ENCODE measurements at regions not wholly inside any gene's neighbourhood (a gene's known extent, or its start where the extent isn't known, plus 50 kb on each side); places are given as distances from the start of the nearest gene placed in this dataset.
"Not testable (repeated sequence)": the region's sequence is repeated elsewhere in the genome, so short reads cannot be mapped to it uniquely, and the experiment has no call there.

DNA sequence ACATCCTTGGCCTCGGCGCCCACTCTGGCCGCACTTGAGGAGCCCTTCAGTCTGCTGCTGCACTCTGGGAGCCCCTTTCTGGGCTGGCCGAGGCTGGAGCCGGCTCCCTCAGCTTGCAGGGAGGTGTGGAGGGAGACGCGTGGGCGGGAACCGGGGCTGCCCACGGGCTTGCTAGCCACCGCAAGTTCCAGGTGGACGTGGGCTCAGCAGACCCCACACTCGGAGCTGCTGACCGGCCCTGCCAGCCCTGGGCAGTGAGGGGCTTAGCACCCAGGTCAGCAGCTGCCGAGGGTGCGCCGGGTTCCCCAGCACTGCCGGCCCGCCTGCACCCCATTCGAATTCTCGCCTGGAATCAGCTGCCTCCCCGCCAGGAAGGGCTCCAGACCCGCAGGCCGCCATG, 1892.3 kb upstream of the PCDH7 start:
- in situ Hi-C loops (cut with HindIII; ENCODE audit: low pct_unique_long_range_greater_than_20kb, low sequenced_read_pairs) = no loop called here
- DNase-seq (ENCODE audit: low read depth) = no peak

DNA sequence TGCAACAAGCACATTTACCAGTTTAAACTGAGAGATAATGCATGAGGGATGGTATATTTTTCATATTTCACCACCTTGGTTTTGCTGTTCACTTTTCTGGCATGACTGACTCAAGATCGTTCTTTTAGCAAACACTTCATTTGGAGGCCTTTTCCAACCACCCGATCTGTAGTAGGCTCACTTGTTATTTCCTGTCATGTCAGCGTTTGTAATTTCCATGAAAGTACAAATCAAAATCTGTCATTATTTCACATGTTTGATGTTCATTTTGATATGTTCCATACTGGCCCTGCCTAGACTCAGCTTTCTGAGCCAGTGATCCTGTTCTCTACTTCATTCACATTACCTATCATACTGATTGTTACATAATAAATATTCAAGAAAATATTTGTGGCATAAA, 1888.3 kb upstream of the PCDH7 start:
- no peak for DNase-seq (ENCODE audit: low read depth)
- in situ Hi-C loops (cut with HindIII; ENCODE audit: low pct_unique_long_range_greater_than_20kb, low sequenced_read_pairs) = no loop called here

- no peak for DNase-seq (ENCODE audit: low read depth)
- in situ Hi-C loops (cut with HindIII; ENCODE audit: low pct_unique_long_range_greater_than_20kb, low sequenced_read_pairs) = no loop called here
Observed at GRCh38 chr4:28832444-28832843, 1887.7 kb upstream of the PCDH7 start.

DNA sequence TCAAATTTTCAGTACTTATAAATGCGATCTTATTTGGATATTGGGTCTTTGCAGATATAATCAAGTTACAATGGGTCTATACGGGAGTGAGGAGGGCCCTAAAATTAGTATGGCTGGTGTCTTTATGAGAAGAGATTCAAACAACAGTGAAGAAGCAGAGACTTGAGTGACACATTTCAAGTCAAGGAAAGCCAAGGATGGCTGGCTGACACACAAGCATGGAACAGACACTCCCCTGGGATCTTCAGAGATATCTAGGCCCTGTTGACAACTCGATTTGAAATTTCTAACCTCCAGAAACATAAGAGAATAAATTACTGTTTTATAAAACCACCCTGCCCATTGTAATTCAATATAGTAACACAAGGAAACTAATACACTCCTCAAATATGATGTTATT, 1886.0 kb upstream of the PCDH7 start:
- in situ Hi-C loops (cut with HindIII; ENCODE audit: low pct_unique_long_range_greater_than_20kb, low sequenced_read_pairs) = no loop called here
- no peak for DNase-seq (ENCODE audit: low read depth)

DNA sequence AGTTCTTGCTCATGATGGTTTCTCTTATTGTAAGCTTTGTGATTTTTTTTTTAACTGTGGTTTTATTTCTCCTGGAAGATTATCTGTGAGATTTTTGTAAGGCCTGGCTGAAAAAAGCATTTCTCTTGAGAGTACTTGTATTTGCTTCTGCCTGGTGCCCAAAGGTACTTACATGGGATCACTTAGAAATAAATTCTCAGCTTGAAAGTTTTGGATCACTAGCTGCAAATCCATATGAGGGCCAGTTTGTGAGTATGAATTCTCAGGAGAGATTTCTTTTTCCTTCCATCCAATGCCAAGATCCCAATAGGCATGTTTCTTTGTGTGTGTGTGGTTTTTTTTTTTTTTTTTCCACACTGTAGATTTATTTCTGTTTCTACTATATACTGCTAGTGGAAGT, 1884.7 kb upstream of the PCDH7 start:
- no peak for DNase-seq (ENCODE audit: low read depth)
- in situ Hi-C loops (cut with HindIII; ENCODE audit: low pct_unique_long_range_greater_than_20kb, low sequenced_read_pairs) = no loop called here

- in situ Hi-C loops (cut with HindIII; ENCODE audit: low pct_unique_long_range_greater_than_20kb, low sequenced_read_pairs) = no loop called here
- no peak for DNase-seq (ENCODE audit: low read depth)
Observed at GRCh38 chr4:28842271-28842670, 1877.9 kb upstream of the PCDH7 start.

DNA sequence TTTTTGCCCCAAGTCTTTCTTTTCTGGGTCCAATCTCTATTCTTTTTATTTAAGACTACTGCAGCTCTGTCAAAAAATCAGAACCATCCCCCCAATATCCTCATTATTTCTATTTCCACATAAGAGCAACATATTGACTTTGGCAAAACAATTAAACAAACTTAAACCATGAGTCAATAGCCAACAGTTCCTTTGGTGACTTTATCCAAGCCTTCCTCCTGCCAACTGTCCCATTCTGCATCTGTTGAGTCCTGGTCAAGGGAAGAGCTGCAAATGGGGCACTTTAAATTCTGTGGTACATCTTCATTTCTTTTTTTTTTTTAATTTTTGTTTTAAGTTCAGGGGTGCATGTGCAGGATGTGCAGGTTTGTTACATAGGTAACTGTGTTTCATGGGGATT, 1875.0 kb upstream of the PCDH7 start:
- no peak for DNase-seq (ENCODE audit: low read depth)
- in situ Hi-C loops (cut with HindIII; ENCODE audit: low pct_unique_long_range_greater_than_20kb, low sequenced_read_pairs) = no loop called here

- in situ Hi-C loops (cut with HindIII; ENCODE audit: low pct_unique_long_range_greater_than_20kb, low sequenced_read_pairs); DNase-seq (ENCODE audit: low read depth): not testable (repeated sequence)
Observed at GRCh38 chr4:28857028-28857427, 1863.1 kb upstream of the PCDH7 start.

DNA sequence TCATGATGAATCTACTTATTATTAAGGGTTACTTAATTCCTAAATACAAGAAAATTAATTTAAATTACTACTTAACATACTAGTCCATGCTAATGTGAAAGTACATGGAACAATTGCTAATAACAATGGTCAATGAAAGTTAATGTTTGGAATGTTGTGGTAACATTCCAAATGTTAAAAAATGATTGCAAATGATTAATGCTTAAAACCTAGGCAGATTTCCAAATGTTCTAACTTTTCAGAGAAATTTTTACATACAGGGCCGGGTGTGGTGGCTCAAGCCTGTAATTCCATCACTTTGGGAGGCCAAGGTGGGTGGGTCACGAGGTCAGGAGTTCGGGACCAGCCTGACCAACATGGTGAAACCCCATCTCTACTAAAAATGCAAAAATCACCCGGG, 1851.3 kb upstream of the PCDH7 start:
- in situ Hi-C loops (cut with HindIII; ENCODE audit: low pct_unique_long_range_greater_than_20kb, low sequenced_read_pairs) = no loop called here
- DNase-seq (ENCODE audit: low read depth) = no peak

GRCh38 chr4:28879178-28879577, 1841.0 kb upstream of the PCDH7 start:
- in situ Hi-C loops (cut with HindIII; ENCODE audit: low pct_unique_long_range_greater_than_20kb, low sequenced_read_pairs) = no loop called here
- no peak for DNase-seq (ENCODE audit: low read depth)

- DNase-seq (ENCODE audit: low read depth) = no peak
- in situ Hi-C loops (cut with HindIII; ENCODE audit: low pct_unique_long_range_greater_than_20kb, low sequenced_read_pairs) = no loop called here
Observed at GRCh38 chr4:28879900-28880299, 1840.3 kb upstream of the PCDH7 start.

DNA sequence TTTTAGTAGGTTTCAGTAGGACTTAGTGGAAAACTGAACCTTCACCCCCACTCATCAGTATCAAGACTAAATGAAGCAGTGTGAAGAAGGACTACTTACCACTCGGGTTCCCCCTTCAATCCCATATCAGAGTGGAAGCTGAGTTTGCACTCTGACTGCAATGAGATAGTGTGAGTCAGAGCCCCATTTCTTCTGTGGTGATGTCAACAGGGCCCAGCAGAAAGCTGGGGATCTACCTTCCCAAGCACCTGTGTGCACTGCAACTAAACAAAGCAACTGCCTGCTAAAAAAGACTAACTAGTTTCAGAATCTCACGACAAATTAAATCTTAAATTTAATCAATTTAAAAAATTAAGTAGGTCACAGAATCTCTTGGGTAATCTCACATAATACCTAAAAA, 1837.0 kb upstream of the PCDH7 start:
- DNase-seq (ENCODE audit: low read depth) = no peak
- in situ Hi-C loops (cut with HindIII; ENCODE audit: low pct_unique_long_range_greater_than_20kb, low sequenced_read_pairs) = no loop called here

GRCh38 chr4:28886934-28887333, 1833.2 kb upstream of the PCDH7 start:
- DNase-seq (ENCODE audit: low read depth) = no peak
- in situ Hi-C loops (cut with HindIII; ENCODE audit: low pct_unique_long_range_greater_than_20kb, low sequenced_read_pairs) = no loop called here

- in situ Hi-C loops (cut with HindIII; ENCODE audit: low pct_unique_long_range_greater_than_20kb, low sequenced_read_pairs) = no loop called here
- DNase-seq (ENCODE audit: low read depth) = no peak
Observed at GRCh38 chr4:28890949-28891775, 1829.0 kb upstream of the PCDH7 start.

DNA sequence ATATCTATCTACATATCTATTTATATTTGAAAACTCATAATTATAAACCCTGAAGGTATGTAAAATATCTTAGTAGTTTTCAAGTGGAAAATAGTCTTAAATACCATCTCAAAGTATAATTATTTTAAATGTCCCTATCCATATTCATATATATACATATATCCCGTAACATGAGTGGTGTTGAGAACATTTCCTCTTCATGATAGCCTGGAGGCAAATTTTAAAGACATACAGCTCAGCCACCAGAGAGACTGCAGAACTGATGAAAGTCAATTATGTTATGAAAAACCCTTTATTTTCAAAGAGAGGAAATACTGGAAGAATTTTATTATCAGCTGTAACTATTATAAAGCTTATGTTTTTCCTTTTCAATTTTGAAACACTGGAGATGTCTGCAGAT, 1806.7 kb upstream of the PCDH7 start:
- in situ Hi-C loops (cut with HindIII; ENCODE audit: low pct_unique_long_range_greater_than_20kb, low sequenced_read_pairs) = no loop called here
- no peak for DNase-seq (ENCODE audit: low read depth)

GRCh38 chr4:28916585-28916984, 1803.6 kb upstream of the PCDH7 start:
- in situ Hi-C loops (cut with HindIII; ENCODE audit: low pct_unique_long_range_greater_than_20kb, low sequenced_read_pairs) = no loop called here
- DNase-seq (ENCODE audit: low read depth) = no peak

DNA sequence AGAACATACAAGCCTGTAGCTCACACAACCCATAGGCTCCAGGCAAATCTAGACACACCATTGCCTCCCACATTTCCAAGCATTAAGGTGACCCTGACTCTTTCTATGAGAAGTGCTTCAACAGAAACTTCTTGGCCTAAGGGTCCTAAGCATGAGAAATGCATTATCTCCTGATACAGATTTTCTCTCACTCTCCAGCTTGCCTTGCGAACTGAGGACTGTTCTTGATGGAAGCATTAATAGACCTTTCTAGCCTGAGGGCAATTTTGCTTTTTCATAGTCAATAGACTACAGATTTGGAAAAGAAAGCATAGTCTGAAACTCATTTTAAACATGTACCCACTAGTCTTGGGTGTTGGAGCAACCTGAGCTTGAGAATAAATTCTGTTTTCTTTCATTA, 1801.3 kb upstream of the PCDH7 start:
- DNase-seq (ENCODE audit: low read depth) = no peak
- in situ Hi-C loops (cut with HindIII; ENCODE audit: low pct_unique_long_range_greater_than_20kb, low sequenced_read_pairs) = no loop called here

- in situ Hi-C loops (cut with HindIII; ENCODE audit: low pct_unique_long_range_greater_than_20kb, low sequenced_read_pairs) = no loop called here
Observed at GRCh38 chr4:28921886-28922285, 1798.3 kb upstream of the PCDH7 start.

GRCh38 chr4:28926156-28926555, 1794.0 kb upstream of the PCDH7 start:
- in situ Hi-C loops (cut with HindIII; ENCODE audit: low pct_unique_long_range_greater_than_20kb, low sequenced_read_pairs) = no loop called here
- no peak for DNase-seq (ENCODE audit: low read depth)

More at GRCh38 chr4:28921886-28922285, 1798.3 kb upstream of the PCDH7 start:
- no peak for DNase-seq (ENCODE audit: low read depth)

- in situ Hi-C loops (cut with HindIII; ENCODE audit: low pct_unique_long_range_greater_than_20kb, low sequenced_read_pairs) = no loop called here
- DNase-seq (ENCODE audit: low read depth) = no peak
Observed at GRCh38 chr4:28942631-28943030, 1777.5 kb upstream of the PCDH7 start.
